ENCODE measurements at regions not wholly inside any gene's neighbourhood (a gene's known extent, or its start where the extent isn't known, plus 50 kb on each side); places are given as distances from the start of the nearest gene placed in this dataset.

- no peaks in the 10 kb centered on the region for H3K9me3 ChIP-seq
- TF ChIP-seq POLR2AphosphoS5 (IDR thresholded peaks at IDR 0.05), result no peak
- no peak for TF ChIP-seq CTCF (IDR thresholded peaks at IDR 0.05)
- TF ChIP-seq EP300 (IDR thresholded peaks at IDR 0.05), result no peak
- TF ChIP-seq POLR2A (IDR thresholded peaks at IDR 0.05), result no peak
- peaks cover 0 to 10% (median 7%) of the 10 kb centered on the region in 4 donors for H3K4me1 ChIP-seq
- H3K27me3 ChIP-seq, result no peaks in the 10 kb centered on the region
- 55 to 71% methylated on average over 9 of the region's 9 CpGs for WGBS, 2 donors
- H3K36me3 ChIP-seq, result no peaks in the 10 kb centered on the region
- H3K4me3 ChIP-seq, result no peak overlapping the region
- DNase-seq, result no peak
- H3K27ac ChIP-seq, result no peak overlapping the region
- intact Hi-C loops (cut with DNase I), result no loop called here
These were observed 368.0 kb upstream of the MYT1L start for GRCh38 chr2:2699121-2699505.

GRCh38 chr2:2698182-2699120 lies 367.4 kb upstream of the MYT1L start:
- Histone ChIP-seq H3K4me1 (peaks cover 0 to 10% (median 7%) of the 10 kb centered on the region in 4 donors), H3K4me3 (no peak overlapping the region), H3K36me3 (no peaks in the 10 kb centered on the region), H3K27me3 (no peaks in the 10 kb centered on the region), H3K9me3 (no peaks in the 10 kb centered on the region), H3K27ac (no peak overlapping the region)
- intact Hi-C loops (cut with DNase I), result no loop called here
- TF ChIP-seq POLR2A (IDR thresholded peaks at IDR 0.05) (no peak), CTCF (IDR thresholded peaks at IDR 0.05) (no peak), EP300 (IDR thresholded peaks at IDR 0.05) (no peak), POLR2AphosphoS5 (IDR thresholded peaks at IDR 0.05) (no peak)
- 71 to 79% methylated on average over 24 of the region's 24 CpGs for whole genome bisulfite sequencing, 2 donors
- no peak for DNase-seq

- no peak overlapping the region for H3K4me3 ChIP-seq
- intact Hi-C loops (cut with DNase I), result no loop called here
- TF ChIP-seq EP300 (IDR thresholded peaks at IDR 0.05) (no peak), CTCF (IDR thresholded peaks at IDR 0.05) (no peak), POLR2AphosphoS5 (IDR thresholded peaks at IDR 0.05) (no peak), POLR2A (IDR thresholded peaks at IDR 0.05) (no peak)
- no peak overlapping the region for H3K27ac ChIP-seq
- H3K4me1 ChIP-seq, result peaks cover 0 to 10% (median 7%) of the 10 kb centered on the region in 4 donors
- no peaks in the 10 kb centered on the region for H3K36me3 ChIP-seq
- no peaks in the 10 kb centered on the region for H3K9me3 ChIP-seq
- peaks cover 0 to 8% (median 0%) of the 10 kb centered on the region in 3 donors for H3K27me3 ChIP-seq
- no peak for DNase-seq
- WGBS, 2 donors, result 83 to 86% methylated on average over 13 of the region's 13 CpGs
These were observed 365.8 kb upstream of the MYT1L start for GRCh38 chr2:2696733-2697455.

- H3K27ac ChIP-seq, result no peak overlapping the region
- no peak for DNase-seq
- H3K4me3 ChIP-seq, result no peak overlapping the region
- no peaks in the 10 kb centered on the region for H3K9me3 ChIP-seq
- peaks cover 0 to 8% (median 0%) of the 10 kb centered on the region in 3 donors for H3K27me3 ChIP-seq
- no peaks in the 10 kb centered on the region for H3K36me3 ChIP-seq
- TF ChIP-seq CTCF (IDR thresholded peaks at IDR 0.05) (no peak), POLR2A (IDR thresholded peaks at IDR 0.05) (no peak), POLR2AphosphoS5 (IDR thresholded peaks at IDR 0.05) (no peak), EP300 (IDR thresholded peaks at IDR 0.05) (no peak)
- intact Hi-C loops (cut with DNase I), result no loop called here
- WGBS, 2 donors, result 81 to 87% methylated on average over 5 of the region's 5 CpGs
- H3K4me1 ChIP-seq, result peaks cover 0 to 10% (median 7%) of the 10 kb centered on the region in 4 donors
These were observed 365.2 kb upstream of the MYT1L start for GRCh38 chr2:2696325-2696724.

Measured in sigmoid colon (tissue), 6 donors.